ENCODE measurements at regions not wholly inside any gene's neighbourhood (a gene's known extent, or its start where the extent isn't known, plus 50 kb on each side); places are given as distances from the start of the nearest gene placed in this dataset.

GRCh38 chr4:66059556-66059955 lies 389.3 kb upstream of the EPHA5 start:
- TF ChIP-seq CTCF (IDR thresholded peaks at IDR 0.05), result no peak
- intact Hi-C loops (cut with DNase I; ENCODE audit: low total_unique reads), result no loop called here
- no peak for DNase-seq

GRCh38 chr4:66059136-66059535 lies 388.8 kb upstream of the EPHA5 start:
- H3K27ac ChIP-seq, result no peak overlapping the region
- intact Hi-C loops (cut with DNase I; ENCODE audit: low total_unique reads), result no loop called here
- H3K27me3 ChIP-seq, result no peaks in the 10 kb centered on the region
- H3K4me3 ChIP-seq, result no peak overlapping the region
- no peaks in the 10 kb centered on the region for H3K9me3 ChIP-seq
- DNase-seq, result no peak
- TF ChIP-seq CTCF (IDR thresholded peaks at IDR 0.05), result no peak
- no peaks in the 10 kb centered on the region for H3K4me1 ChIP-seq
- no peaks in the 10 kb centered on the region for H3K36me3 ChIP-seq

More at GRCh38 chr4:66059556-66059955, 389.3 kb upstream of the EPHA5 start:
- no peaks in the 10 kb centered on the region for H3K9me3 ChIP-seq
- no peak overlapping the region for H3K4me3 ChIP-seq
- H3K4me1 ChIP-seq, result no peaks in the 10 kb centered on the region
- H3K36me3 ChIP-seq, result no peaks in the 10 kb centered on the region
- no peak overlapping the region for H3K27ac ChIP-seq
- H3K27me3 ChIP-seq, result no peaks in the 10 kb centered on the region

DNA sequence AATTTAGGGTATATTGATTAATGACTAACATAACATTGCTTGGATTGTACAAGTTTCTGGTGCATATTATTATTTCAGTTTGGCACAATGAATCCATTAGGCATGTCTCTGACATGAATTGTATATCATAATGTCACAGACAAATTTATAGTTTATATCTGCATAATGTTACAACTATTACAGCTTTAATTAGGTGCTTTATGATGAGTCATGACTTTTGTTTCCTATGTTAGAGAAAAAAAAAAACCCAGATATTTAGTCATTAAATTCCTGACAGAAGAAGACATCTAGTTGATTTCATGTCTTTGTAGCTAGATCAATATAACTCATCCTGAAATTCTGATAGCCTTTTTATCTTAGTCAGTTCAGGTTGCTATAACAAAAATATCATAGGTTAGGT lies 385.7 kb upstream of the EPHA5 start:
- Histone ChIP-seq H3K4me1 (no peaks in the 10 kb centered on the region), H3K4me3 (no peak overlapping the region), H3K27me3 (no peaks in the 10 kb centered on the region), H3K9me3 (no peaks in the 10 kb centered on the region), H3K27ac (no peak overlapping the region), H3K36me3 (no peaks in the 10 kb centered on the region)
- TF ChIP-seq CTCF (IDR thresholded peaks at IDR 0.05), result no peak
- intact Hi-C loops (cut with DNase I; ENCODE audit: low total_unique reads), result no loop called here
- DNase-seq, result no peak

DNA sequence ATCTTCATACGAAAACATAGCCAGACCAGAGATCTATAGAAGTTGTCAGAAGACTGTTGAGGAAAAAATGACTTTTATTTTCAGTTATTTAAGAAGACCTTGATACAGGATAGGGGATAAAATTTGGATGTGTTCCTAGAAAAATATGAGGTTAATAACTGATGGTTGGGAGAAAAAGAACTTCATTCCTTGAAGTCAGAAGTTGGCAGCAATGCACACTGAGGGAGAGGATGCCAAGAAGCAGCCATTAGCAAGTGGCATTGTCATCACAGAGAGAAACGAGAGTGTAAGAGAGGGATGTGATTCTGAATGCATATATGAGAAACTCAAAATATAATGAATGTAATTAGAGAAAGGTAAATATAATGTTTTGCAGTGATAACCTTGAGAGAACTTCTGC lies 382.1 kb upstream of the EPHA5 start:
- no peak for TF ChIP-seq CTCF (IDR thresholded peaks at IDR 0.05)
- intact Hi-C loops (cut with DNase I; ENCODE audit: low total_unique reads), result no loop called here
- H3K36me3 ChIP-seq, result no peaks in the 10 kb centered on the region

DNA sequence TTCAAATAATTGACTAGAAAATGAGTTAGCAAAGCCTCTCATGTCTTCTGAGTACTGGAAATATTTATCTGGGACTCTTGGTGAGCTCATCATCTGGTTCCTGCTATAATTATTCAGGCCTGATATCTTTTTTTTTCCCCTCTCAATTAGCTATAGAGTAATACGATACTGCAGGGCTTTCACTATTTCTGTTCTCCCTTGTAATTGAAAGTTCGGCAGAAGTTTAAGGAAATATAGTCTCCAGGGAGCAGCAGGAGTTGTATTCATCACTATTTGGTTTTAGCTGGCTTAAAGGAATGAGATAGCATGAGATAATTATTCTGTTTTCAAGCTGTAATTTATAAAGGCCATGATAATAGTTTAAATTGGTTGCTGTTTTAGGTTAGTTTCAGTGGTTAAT lies 378.6 kb upstream of the EPHA5 start:
- no peaks in the 10 kb centered on the region for H3K4me1 ChIP-seq
- intact Hi-C loops (cut with DNase I; ENCODE audit: low total_unique reads), result no loop called here
- no peak overlapping the region for H3K4me3 ChIP-seq
- no peak for DNase-seq
- H3K27me3 ChIP-seq, result no peaks in the 10 kb centered on the region
- no peaks in the 10 kb centered on the region for H3K36me3 ChIP-seq
- no peak for TF ChIP-seq CTCF (IDR thresholded peaks at IDR 0.05)
- H3K27ac ChIP-seq, result no peak overlapping the region
- no peaks in the 10 kb centered on the region for H3K9me3 ChIP-seq

More for the DNA sequence above, 382.1 kb upstream of the EPHA5 start:
- Histone ChIP-seq H3K4me1 (no peaks in the 10 kb centered on the region), H3K9me3 (no peaks in the 10 kb centered on the region), H3K27me3 (no peaks in the 10 kb centered on the region), H3K27ac (no peak overlapping the region), H3K4me3 (no peak overlapping the region)
- no peak for DNase-seq

GRCh38 chr4:66045913-66046312 lies 375.6 kb upstream of the EPHA5 start:
- Histone ChIP-seq H3K36me3 (no peaks in the 10 kb centered on the region), H3K4me3 (no peak overlapping the region), H3K9me3 (no peaks in the 10 kb centered on the region), H3K27ac (no peak overlapping the region), H3K27me3 (no peaks in the 10 kb centered on the region), H3K4me1 (no peaks in the 10 kb centered on the region)
- TF ChIP-seq CTCF (IDR thresholded peaks at IDR 0.05), result no peak
- DNase-seq, result no peak
- intact Hi-C loops (cut with DNase I; ENCODE audit: low total_unique reads), result no loop called here
